Activated naive CD8-positive, alpha-beta T cell treated with anti-CD3 and anti-CD28 coated beads, Interleukin-2, amount 10 ng/mL, durations not matched to agents 7 days and 5 days (primary cell): ENCODE measurements at regions not wholly inside any gene's neighbourhood (a gene's known extent, or its start where the extent isn't known, plus 50 kb on each side); places are given as distances from the start of the nearest gene placed in this dataset. TPM values are rescaled to one million over a fixed set of nuclear protein-coding genes. Genes with fewer than 3 reads are reported as not detected.

Experiments used
- ATAC-seq: fragments of 150-1000 bp; cut with Tn5 transposase; one replicate; pipeline ENCODE4 v1.10.0; 2021; ENCODE audit warnings: low read depth, moderate library complexity
- POLR2A ChIA-PET: fragments of 350-600 bp; sonication (Branson Sonifier 250); formaldehyde crosslinking; loops from one replicate; lab custom pipeline; 2021; ENCODE audit warnings: antibody characterized with exemption; lab: Charles Lee
- DNase-seq: peaks from one replicate; pipeline ENCODE4 v3.0.0; 2021
- H3K27ac Mint-ChIP-seq: one replicate; pipeline ENCODE4 v1.8.0; 2022; ENCODE audit warnings: mild to moderate bottlenecking, mixed read lengths
- H3K27me3 Mint-ChIP-seq: one replicate; pipeline ENCODE4 v1.8.0; 2022; ENCODE audit warnings: mild to moderate bottlenecking, moderate library complexity, mixed read lengths
- H3K36me3 Mint-ChIP-seq: one replicate; pipeline ENCODE4 v1.8.0; 2021; ENCODE audit warnings: mild to moderate bottlenecking, mixed read lengths
- H3K4me1 Mint-ChIP-seq: one replicate; pipeline ENCODE4 v1.8.0; 2021; ENCODE audit warnings: mixed read lengths
- H3K4me3 Mint-ChIP-seq: one replicate; pipeline ENCODE4 v1.8.0; 2022; ENCODE audit warnings: mild to moderate bottlenecking, moderate library complexity, mixed read lengths
- H3K9me3 Mint-ChIP-seq: one replicate; pipeline ENCODE4 v1.8.0; 2021; ENCODE audit warnings: mixed read lengths
- microRNA-seq: library from miRNA; unstranded; fragments of <30 nt; microRNA quantifications from one replicate; pipeline ENCODE4 v1.2.0, GENCODE V29; 2022

DNA sequence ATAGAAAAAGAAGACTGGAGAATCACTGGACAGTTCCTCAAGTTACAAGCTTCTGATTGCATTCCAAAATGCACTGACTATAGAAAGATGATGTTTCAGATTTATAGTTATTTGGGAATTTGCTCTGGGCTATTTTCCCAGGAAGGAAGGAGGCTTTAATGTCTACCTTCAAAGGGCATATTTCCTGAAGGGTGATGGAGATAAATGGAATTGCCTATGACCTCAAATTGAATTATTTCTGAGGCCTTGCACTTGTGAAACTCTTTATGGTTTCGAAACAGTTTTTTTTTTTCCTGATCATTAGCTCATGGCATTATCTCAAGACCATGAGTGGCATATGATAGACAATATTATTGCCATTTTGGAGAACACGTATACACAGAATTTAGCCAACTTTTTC, 333.9 kb downstream of the METTL15 start:
- Mint-ChIP-seq H3K4me1 (no peaks in the 10 kb centered on the region), H3K27me3 (peaks cover 2% of the 10 kb centered on the region), H3K36me3 (no peaks in the 10 kb centered on the region), H3K9me3 (no peaks in the 10 kb centered on the region), H3K4me3 (no peak overlapping the region), H3K27ac (no peak overlapping the region)
- POLR2A ChIA-PET, result no interaction called here
- ATAC-seq (no peak), DNase-seq (no peak)

- POLR2A ChIA-PET, result no interaction called here
- H3K36me3 Mint-ChIP-seq, result no peaks in the 10 kb centered on the region
- no peak overlapping the region for H3K27ac Mint-ChIP-seq
Measured at GRCh38 chr11:28439403-28439802, 331.2 kb downstream of the METTL15 start.

GRCh38 chr11:28420099-28420498, 311.9 kb downstream of the METTL15 start:
- Mint-ChIP-seq H3K36me3 (no peaks in the 10 kb centered on the region), H3K27ac (no peak overlapping the region), H3K27me3 (no peaks in the 10 kb centered on the region), H3K4me3 (no peak overlapping the region), H3K4me1 (no peaks in the 10 kb centered on the region), H3K9me3 (no peaks in the 10 kb centered on the region)
- no peak for ATAC-seq
- no peak for DNase-seq
- POLR2A ChIA-PET, result no interaction called here

More at GRCh38 chr11:28439403-28439802, 331.2 kb downstream of the METTL15 start:
- no peaks in the 10 kb centered on the region for H3K27me3 Mint-ChIP-seq
- no peak overlapping the region for H3K4me3 Mint-ChIP-seq
- no peaks in the 10 kb centered on the region for H3K9me3 Mint-ChIP-seq
- no peaks in the 10 kb centered on the region for H3K4me1 Mint-ChIP-seq
- no peak for ATAC-seq
- DNase-seq, result no peak

GRCh38 chr11:28417601-28418323, 309.6 kb downstream of the METTL15 start:
- POLR2A ChIA-PET, result no interaction called here
- Mint-ChIP-seq H3K27ac (no peak overlapping the region), H3K4me3 (no peak overlapping the region), H3K4me1 (no peaks in the 10 kb centered on the region), H3K36me3 (no peaks in the 10 kb centered on the region), H3K27me3 (no peaks in the 10 kb centered on the region), H3K9me3 (no peaks in the 10 kb centered on the region)
- ATAC-seq (no peak), DNase-seq (no peak)

DNA sequence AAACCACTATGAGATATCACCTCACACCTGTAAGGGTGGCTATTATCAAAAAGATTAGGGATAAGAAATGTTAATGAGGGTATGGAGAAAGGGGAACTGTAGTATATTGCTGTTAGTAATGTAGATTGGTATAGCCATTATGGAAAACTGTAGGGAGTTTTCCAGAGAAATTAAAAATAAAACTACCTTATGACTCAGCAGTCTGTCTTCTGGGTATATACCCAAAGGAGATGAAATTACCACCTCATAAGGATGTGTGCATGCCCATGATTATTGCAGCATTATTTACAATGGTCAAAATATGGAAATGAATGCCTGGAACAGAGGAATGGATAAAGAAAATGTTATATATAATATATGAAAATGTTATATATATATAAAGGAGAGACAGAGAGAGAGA, 303.8 kb downstream of the METTL15 start:
- ATAC-seq (no peak), DNase-seq (no peak)
- no peaks in the 10 kb centered on the region for H3K9me3 Mint-ChIP-seq
- no peaks in the 10 kb centered on the region for H3K4me1 Mint-ChIP-seq
- no peak overlapping the region for H3K4me3 Mint-ChIP-seq
- H3K27ac Mint-ChIP-seq, result no peak overlapping the region
- H3K27me3 Mint-ChIP-seq, result no peaks in the 10 kb centered on the region
- POLR2A ChIA-PET, result no interaction called here
- H3K36me3 Mint-ChIP-seq, result no peaks in the 10 kb centered on the region

DNA sequence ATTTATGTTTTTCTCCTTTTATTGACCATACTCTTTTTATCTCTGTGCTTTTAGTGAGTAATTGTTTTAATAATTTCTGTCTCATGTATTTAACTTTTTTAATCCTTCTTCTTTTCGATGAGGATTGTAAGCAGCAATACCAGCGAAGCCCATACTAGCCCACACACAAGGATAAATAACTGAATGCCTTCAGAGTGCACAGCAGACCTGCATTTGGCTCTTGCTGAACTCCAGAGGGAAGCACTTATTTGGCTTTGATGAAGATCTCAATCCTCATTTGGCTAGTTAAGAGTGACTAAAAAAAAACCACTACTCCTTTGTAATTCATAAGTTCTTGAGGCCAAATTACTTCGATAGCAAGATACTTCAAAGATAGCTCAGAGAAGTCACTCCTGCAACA, 293.3 kb downstream of the METTL15 start:
- no peak for DNase-seq
- Mint-ChIP-seq H3K27me3 (no peaks in the 10 kb centered on the region), H3K4me1 (no peaks in the 10 kb centered on the region), H3K36me3 (no peaks in the 10 kb centered on the region), H3K27ac (no peak overlapping the region), H3K9me3 (peaks cover 1% of the 10 kb centered on the region), H3K4me3 (no peak overlapping the region)
- no peak for ATAC-seq
- POLR2A ChIA-PET, result no interaction called here

- Mint-ChIP-seq H3K4me3 (no peak overlapping the region), H3K27ac (no peak overlapping the region), H3K4me1 (no peaks in the 10 kb centered on the region), H3K9me3 (peaks cover 1% of the 10 kb centered on the region), H3K36me3 (no peaks in the 10 kb centered on the region), H3K27me3 (no peaks in the 10 kb centered on the region)
- POLR2A ChIA-PET, result no interaction called here
- DNase-seq (no peak), ATAC-seq (no peak)
Measured at GRCh38 chr11:28400331-28401100, 292.3 kb downstream of the METTL15 start.

DNA sequence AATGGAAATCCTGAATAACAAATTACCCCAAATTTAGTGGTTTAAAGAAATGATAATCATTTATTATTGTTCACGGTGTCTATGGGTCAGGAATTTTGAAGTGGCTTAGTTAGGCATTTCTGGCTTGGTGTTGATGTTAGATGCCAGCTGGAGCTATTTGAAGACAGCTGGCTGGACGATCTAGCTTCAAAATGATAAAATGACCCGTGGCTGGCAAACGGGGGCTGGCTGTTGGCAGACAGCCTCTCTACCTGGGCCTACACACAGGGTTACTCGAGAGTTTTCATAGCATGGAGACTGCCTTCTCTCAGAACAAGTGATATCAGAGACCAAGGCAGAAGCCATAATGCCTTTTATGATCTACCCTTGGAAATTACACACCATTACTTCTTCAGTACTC, 285.2 kb downstream of the METTL15 start:
- no peaks in the 10 kb centered on the region for H3K36me3 Mint-ChIP-seq
- ATAC-seq (no peak), DNase-seq (no peak)
- no peak overlapping the region for H3K27ac Mint-ChIP-seq
- peaks cover 3% of the 10 kb centered on the region for H3K9me3 Mint-ChIP-seq
- H3K4me1 Mint-ChIP-seq, result no peaks in the 10 kb centered on the region
- no peak overlapping the region for H3K4me3 Mint-ChIP-seq
- no peaks in the 10 kb centered on the region for H3K27me3 Mint-ChIP-seq
- POLR2A ChIA-PET, result no interaction called here

GRCh38 chr11:28384418-28384817, 276.2 kb downstream of the METTL15 start:
- Mint-ChIP-seq H3K27me3 (no peaks in the 10 kb centered on the region), H3K4me3 (no peak overlapping the region), H3K9me3 (peaks cover 4% of the 10 kb centered on the region), H3K36me3 (peaks cover 1% of the 10 kb centered on the region), H3K4me1 (no peaks in the 10 kb centered on the region), H3K27ac (no peak overlapping the region)
- DNase-seq (no peak), ATAC-seq (no peak)
- POLR2A ChIA-PET, result no interaction called here

- POLR2A ChIA-PET, result no interaction called here
- H3K4me1 Mint-ChIP-seq, result no peaks in the 10 kb centered on the region
- no peak overlapping the region for H3K27ac Mint-ChIP-seq
- DNase-seq (no peak), ATAC-seq (no peak)
- H3K27me3 Mint-ChIP-seq, result no peaks in the 10 kb centered on the region
- H3K9me3 Mint-ChIP-seq, result peaks cover 4% of the 10 kb centered on the region
- no peak overlapping the region for H3K4me3 Mint-ChIP-seq
- H3K36me3 Mint-ChIP-seq, result peaks cover 1% of the 10 kb centered on the region
Measured at GRCh38 chr11:28383456-28383855, 275.3 kb downstream of the METTL15 start.

Small RNAs in the stretch of these regions (microRNA-seq; reads per million reads assigned to microRNA genes)
- gene MIR8068, result not detected
